Sigmoid colon (tissue), 4 donors: ENCODE measurements at regions not wholly inside any gene's neighbourhood (a gene's known extent, or its start where the extent isn't known, plus 50 kb on each side); places are given as distances from the start of the nearest gene placed in this dataset.

Experiments
- POLR2AphosphoS5 ChIP-seq, 4 donors: sonication (generic); formaldehyde crosslinking; IDR thresholded peaks; one replicate each; pipeline ENCODE4 v1.6.1; 2017; ENCODE audit warnings: antibody characterized with exemption in 4 of 4
- TF ChIP-seq, protein P1 (sequence below), 4 experiments: fragments of 450-650 bp in 3 of 4; fragments of 200-600 bp in 1 of 4; IDR thresholded peaks; one replicate each; pipeline ENCODE4 v1.5.1; 2016 to 2019; ENCODE audit warnings: antibody characterized with exemption in 4 of 4, mild to moderate bottlenecking in 3 of 4, moderate library complexity in 2 of 4

DNA sequence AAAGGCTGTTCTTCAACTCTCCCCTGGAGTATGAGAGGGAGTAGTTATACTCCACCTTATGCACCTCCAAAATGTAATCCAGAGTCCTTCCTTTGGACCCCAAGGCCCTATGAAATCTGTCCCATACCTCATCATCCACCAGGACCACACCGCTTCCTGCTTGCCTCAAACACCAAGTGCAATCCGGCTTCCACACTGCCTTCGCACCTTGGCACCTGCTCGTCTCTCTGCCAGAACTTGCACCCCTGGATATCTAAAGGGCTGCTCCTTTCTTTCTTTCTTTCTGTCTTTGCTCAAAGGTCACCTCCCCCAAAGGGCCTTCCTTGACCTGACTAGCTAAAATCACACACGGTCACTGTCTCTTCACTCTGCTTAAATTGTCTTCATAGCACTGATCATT, 63.9 kb upstream of the SHB start:
- no peak for TF ChIP-seq POLR2AphosphoS5 (IDR thresholded peaks at IDR 0.05)
- TF ChIP-seq, protein P1, sequence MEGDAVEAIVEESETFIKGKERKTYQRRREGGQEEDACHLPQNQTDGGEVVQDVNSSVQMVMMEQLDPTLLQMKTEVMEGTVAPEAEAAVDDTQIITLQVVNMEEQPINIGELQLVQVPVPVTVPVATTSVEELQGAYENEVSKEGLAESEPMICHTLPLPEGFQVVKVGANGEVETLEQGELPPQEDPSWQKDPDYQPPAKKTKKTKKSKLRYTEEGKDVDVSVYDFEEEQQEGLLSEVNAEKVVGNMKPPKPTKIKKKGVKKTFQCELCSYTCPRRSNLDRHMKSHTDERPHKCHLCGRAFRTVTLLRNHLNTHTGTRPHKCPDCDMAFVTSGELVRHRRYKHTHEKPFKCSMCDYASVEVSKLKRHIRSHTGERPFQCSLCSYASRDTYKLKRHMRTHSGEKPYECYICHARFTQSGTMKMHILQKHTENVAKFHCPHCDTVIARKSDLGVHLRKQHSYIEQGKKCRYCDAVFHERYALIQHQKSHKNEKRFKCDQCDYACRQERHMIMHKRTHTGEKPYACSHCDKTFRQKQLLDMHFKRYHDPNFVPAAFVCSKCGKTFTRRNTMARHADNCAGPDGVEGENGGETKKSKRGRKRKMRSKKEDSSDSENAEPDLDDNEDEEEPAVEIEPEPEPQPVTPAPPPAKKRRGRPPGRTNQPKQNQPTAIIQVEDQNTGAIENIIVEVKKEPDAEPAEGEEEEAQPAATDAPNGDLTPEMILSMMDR (IDR thresholded peaks at IDR 0.05) = no peak
